Brain microvascular endothelial cell (primary cell): ENCODE measurements at regions not wholly inside any gene's neighbourhood (a gene's known extent, or its start where the extent isn't known, plus 50 kb on each side); places are given as distances from the start of the nearest gene placed in this dataset.

Experiments
- DNase-seq: peaks from one replicate; pipeline ENCODE4 v3.0.0-alpha.2; 2020
- H3K27ac ChIP-seq: fragments of 250-450 bp; sonication (Bioruptor Pico); 2 replicates; pipeline ENCODE4 v1.5.1; 2020; ENCODE audit warnings: mild to moderate bottlenecking, moderate library complexity
- H3K27me3 ChIP-seq: fragments of 250-450 bp; sonication (Bioruptor Pico); replicated peaks from 2 replicates; pipeline ENCODE4 v1.5.1; 2020; ENCODE audit warnings: mild to moderate bottlenecking
- H3K36me3 ChIP-seq: fragments of 250-450 bp; sonication (Bioruptor Pico); replicated peaks from 2 replicates; pipeline ENCODE4 v1.5.1; 2020; ENCODE audit warnings: mild to moderate bottlenecking
- H3K4me3 ChIP-seq: 2 replicates; pipeline ENCODE4 v1.5.1; 2011; ENCODE audit warnings: low read depth, mild to moderate bottlenecking, control low read depth, low read length, moderate library complexity
- CTCF ChIP-seq: IDR thresholded peaks from 2 replicates; pipeline ENCODE4 v1.5.1; 2011; ENCODE audit warnings: low read depth, mild to moderate bottlenecking, moderate library complexity, low read length, control low read depth, inconsistent platforms; ENCODE audit errors: missing control alignments
- in situ Hi-C: cut with HindIII; loops from 2 replicates; pipeline ENCODE4 v1.10.0; 2017; ENCODE audit warnings: low sequenced_read_pairs, low pct_ligation_motif_present

DNA sequence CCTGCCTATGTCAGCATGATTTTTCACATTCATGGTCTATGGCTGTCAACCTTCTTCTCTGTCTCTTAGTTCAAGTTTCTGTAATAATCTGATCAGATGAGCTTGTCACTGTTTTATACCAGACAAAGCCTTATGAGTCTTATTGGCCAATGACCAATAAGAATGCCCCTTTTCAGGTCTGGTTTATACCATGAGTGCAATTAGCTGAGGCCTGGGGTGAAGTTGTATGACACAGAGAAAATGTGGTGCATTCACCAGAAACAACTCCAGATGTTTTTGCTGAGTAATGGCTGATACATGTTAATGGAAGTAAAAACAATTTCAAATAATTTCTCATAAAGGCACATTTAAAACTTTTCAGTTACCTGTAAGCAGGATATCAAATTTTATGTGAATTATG, 218.6 kb upstream of the CDH8 start:
- Histone ChIP-seq H3K36me3 (no peaks in the 10 kb centered on the region), H3K27me3 (no peaks in the 10 kb centered on the region), H3K27ac (no peak overlapping the region), H3K4me3 (no peak overlapping the region)
- DNase-seq: no peak
- in situ Hi-C loops: no loop called here
- TF ChIP-seq CTCF: no peak

GRCh38 chr16:62254372-62254771, 218.1 kb upstream of the CDH8 start:
- no peak for TF ChIP-seq CTCF
- no peak overlapping the region for H3K27ac ChIP-seq
- no peak overlapping the region for H3K4me3 ChIP-seq
- in situ Hi-C loops: no loop called here
- H3K36me3 ChIP-seq: no peaks in the 10 kb centered on the region
- DNase-seq: no peak
- H3K27me3 ChIP-seq: no peaks in the 10 kb centered on the region

DNA sequence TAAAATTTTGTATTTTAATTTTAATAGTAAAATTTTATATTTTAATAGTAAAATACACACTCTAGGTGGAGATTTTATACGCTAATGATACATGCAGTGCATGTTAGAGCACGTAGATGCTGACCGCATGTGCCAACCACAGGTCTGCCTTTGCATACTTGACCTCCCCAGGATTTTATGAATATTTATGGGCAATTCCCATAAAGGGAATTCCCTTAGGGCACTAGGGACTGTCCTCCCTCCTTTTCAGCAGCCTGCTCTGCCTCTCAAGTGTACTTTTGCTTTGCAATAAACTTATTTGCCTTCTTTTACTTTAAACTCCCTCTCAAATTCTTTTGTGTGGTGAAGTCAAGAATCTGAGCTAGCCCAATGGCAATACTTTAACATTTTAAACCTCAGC, 217.7 kb upstream of the CDH8 start:
- in situ Hi-C loops: no loop called here
- no peak for TF ChIP-seq CTCF
- Histone ChIP-seq H3K27me3 (no peaks in the 10 kb centered on the region), H3K27ac (no peak overlapping the region), H3K36me3 (no peaks in the 10 kb centered on the region), H3K4me3 (no peak overlapping the region)
- DNase-seq: no peak

DNA sequence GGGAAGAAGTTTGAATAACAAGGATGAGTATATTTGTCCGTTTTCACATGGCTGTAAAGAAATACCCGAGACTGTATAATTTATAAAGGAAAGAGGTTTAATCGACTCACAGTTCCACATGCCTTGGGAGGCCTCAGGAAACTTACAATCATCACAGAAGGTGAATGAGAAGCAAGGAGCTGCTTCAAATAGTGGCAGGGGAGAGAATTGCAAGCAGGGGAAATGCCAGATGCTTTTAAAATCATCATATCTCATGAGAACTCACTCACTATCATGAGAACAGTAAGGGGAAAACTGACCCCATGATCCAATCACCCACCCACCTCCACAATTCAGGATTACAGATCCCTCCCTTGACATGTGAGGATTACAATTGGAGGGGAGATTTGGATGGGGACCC, 212.8 kb upstream of the CDH8 start:
- H3K27ac ChIP-seq: no peak overlapping the region
- H3K27me3 ChIP-seq: no peaks in the 10 kb centered on the region
- no peak overlapping the region for H3K4me3 ChIP-seq
- TF ChIP-seq CTCF: no peak
- no peaks in the 10 kb centered on the region for H3K36me3 ChIP-seq
- in situ Hi-C loops: no loop called here
- no peak for DNase-seq

DNA sequence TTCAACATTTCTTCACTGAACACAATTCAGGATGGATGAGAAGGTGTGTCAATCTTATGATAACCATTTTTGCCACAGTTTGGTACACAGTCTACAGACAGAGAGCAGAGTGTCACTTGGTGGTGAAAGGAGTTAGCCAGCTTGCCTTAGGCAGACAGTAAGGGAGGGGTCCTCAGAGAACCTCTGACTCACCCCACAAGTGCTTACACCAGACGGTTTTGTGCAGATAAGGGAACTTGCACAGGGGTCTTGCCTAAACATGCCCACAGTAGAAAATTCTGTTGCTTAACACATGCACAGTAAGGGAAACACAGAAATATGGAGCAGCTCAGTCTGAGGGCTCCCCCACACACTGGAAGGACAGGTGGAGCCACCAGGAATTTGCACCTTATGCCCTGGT, 204.5 kb upstream of the CDH8 start:
- no peaks in the 10 kb centered on the region for H3K27me3 ChIP-seq
- H3K27ac ChIP-seq: no peak overlapping the region
- in situ Hi-C loops: no loop called here
- no peak for TF ChIP-seq CTCF
- no peak for DNase-seq
- H3K36me3 ChIP-seq: no peaks in the 10 kb centered on the region
- H3K4me3 ChIP-seq: no peak overlapping the region

- Histone ChIP-seq H3K4me3 (no peak overlapping the region), H3K27ac (no peak overlapping the region), H3K36me3 (no peaks in the 10 kb centered on the region), H3K27me3 (no peaks in the 10 kb centered on the region)
- in situ Hi-C loops: no loop called here
- DNase-seq: peak; percentile 7
- peak; percentile 35 for TF ChIP-seq CTCF
These were observed 189.4 kb upstream of the CDH8 start for GRCh38 chr16:62225675-62226074.
